ENCODE measurements at regions not wholly inside any gene's neighbourhood (a gene's known extent, or its start where the extent isn't known, plus 50 kb on each side); places are given as distances from the start of the nearest gene placed in this dataset.

DNA sequence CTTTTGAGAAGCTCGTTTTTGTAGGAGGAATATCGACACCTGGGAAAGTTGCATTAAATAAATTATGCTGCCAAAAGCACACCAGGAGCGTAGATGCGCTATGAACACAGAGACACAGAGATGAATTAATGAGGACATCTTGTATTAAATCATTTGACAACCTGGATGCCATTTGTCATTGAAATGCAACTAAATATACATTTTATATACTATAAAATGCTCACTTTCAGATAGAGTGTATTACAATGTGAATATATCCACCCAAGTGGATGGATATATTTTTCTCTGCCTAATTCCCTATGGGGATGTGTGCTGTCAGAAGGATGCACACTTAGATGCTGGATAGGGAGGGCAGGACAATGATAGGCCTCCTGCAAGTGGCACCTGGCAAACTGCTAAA, 426.2 kb downstream of the RIT2 start:
- Histone ChIP-seq H3K9ac (ENCODE audit: low read length) (no peak overlapping the region), H3K9me3 (ENCODE audit: control insufficient read depth, low read length) (no peaks in the 10 kb centered on the region), H3K27me3 (replicated peaks; ENCODE audit: control insufficient read depth, insufficient read depth, low read length) (no peaks in the 10 kb centered on the region), H3K36me3 (ENCODE audit: control insufficient read depth, insufficient read depth, low read length, severe bottlenecking) (no peaks in the 10 kb centered on the region), H3K4me3 (ENCODE audit: low read length) (no peak overlapping the region), H3K4me1 (ENCODE audit: control insufficient read depth, insufficient read depth, low read length) (no peaks in the 10 kb centered on the region)
- DNase-seq (ENCODE audit: low read depth): no peak
